ENCODE measurements at regions not wholly inside any gene's neighbourhood (a gene's known extent, or its start where the extent isn't known, plus 50 kb on each side); places are given as distances from the start of the nearest gene placed in this dataset.

DNA sequence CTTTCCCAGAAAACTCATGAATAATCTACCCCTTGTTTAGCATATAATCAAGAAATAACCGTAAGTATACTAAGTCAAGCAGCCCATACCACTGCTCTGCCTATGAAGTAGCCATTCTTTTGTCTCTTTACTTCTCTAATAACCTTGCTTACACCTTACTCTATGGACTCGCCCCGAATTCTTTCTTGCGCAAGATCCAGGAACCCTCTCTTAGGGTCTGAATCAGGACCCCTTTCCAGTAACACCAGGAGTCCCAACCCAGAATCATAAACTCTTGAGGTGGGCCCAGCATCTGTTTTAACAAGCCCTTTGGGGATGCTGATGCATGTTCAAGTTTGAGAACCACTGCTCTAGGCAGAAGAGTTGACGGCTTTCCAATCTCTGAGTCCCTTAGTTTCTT, 119.6 kb downstream of the BEND2 start:
- Histone ChIP-seq H3K79me2 (ENCODE audit: control insufficient read depth, insufficient read depth, low read length) (no peaks in the 10 kb centered on the region), H3K9ac (replicated peaks; ENCODE audit: extremely low read depth, insufficient read depth, low read length) (no peak overlapping the region), H3K36me3 (ENCODE audit: control insufficient read depth in 2 of 2, extremely low read depth in 1 of 2, insufficient read depth in 2 of 2, low read length in 2 of 2) (no peaks in the 10 kb centered on the region), H3K9me3 (replicated peaks; ENCODE audit: control insufficient read depth, insufficient read depth, low read length) (no peaks in the 10 kb centered on the region), H3K4me2 (ENCODE audit: insufficient read depth, low read length) (no peak overlapping the region), H3K4me3 (replicated peaks in 1 of 3; ENCODE audit: insufficient read depth in 1 of 3, low read depth in 1 of 3, low read length in 3 of 3) (no peak overlapping the region), H2AFZ (ENCODE audit: low read depth, low read length) (no peak overlapping the region), H3K4me1 (ENCODE audit: control insufficient read depth, extremely low read depth, insufficient read depth, low read length) (no peaks in the 10 kb centered on the region), H3K27ac (ENCODE audit: insufficient read depth, low read depth, low read length) (no peak overlapping the region), H4K20me1 (replicated peaks; ENCODE audit: control insufficient read depth, extremely low read depth, insufficient read depth, low read length) (no peaks in the 10 kb centered on the region), H3K27me3 (ENCODE audit: control insufficient read depth in 2 of 2, insufficient read depth in 2 of 2, low read length in 2 of 2) (no peaks in the 10 kb centered on the region), H3K9me1 (replicated peaks; ENCODE audit: control insufficient read depth, extremely low read depth, insufficient read depth, low read length) (no peaks in the 10 kb centered on the region)
- dilution Hi-C loops (cut with MboI; ENCODE audit: extremely low pct_ligation_motif_present, low sequenced_read_pairs) (no loop called here), intact Hi-C loops (cut with micrococcal nuclease) (no loop called here)
- DNase-seq (ENCODE audit: low read depth, low spot score) = no peak
- no TSS peak for BruUV-seq (replicated peaks)
- no peak for FAIRE-seq
- ChIA-PET CTCF (no interaction called here), POLR2A (no interaction called here)
- TF ChIP-seq, protein P1, sequence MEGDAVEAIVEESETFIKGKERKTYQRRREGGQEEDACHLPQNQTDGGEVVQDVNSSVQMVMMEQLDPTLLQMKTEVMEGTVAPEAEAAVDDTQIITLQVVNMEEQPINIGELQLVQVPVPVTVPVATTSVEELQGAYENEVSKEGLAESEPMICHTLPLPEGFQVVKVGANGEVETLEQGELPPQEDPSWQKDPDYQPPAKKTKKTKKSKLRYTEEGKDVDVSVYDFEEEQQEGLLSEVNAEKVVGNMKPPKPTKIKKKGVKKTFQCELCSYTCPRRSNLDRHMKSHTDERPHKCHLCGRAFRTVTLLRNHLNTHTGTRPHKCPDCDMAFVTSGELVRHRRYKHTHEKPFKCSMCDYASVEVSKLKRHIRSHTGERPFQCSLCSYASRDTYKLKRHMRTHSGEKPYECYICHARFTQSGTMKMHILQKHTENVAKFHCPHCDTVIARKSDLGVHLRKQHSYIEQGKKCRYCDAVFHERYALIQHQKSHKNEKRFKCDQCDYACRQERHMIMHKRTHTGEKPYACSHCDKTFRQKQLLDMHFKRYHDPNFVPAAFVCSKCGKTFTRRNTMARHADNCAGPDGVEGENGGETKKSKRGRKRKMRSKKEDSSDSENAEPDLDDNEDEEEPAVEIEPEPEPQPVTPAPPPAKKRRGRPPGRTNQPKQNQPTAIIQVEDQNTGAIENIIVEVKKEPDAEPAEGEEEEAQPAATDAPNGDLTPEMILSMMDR (IDR thresholded peaks at IDR 0.05; ENCODE audit: extremely low read depth in 1 of 2, insufficient read depth in 1 of 2, low read depth in 1 of 2, low read length in 2 of 2) = no peak
- TF ChIP-seq POLR2AphosphoS5 (IDR thresholded peaks at IDR 0.05; ENCODE audit: insufficient read depth, low read depth, low read length) (no peak), GATA2 (IDR thresholded peaks at IDR 0.05; ENCODE audit: insufficient read depth, insufficient read length, low read depth, low read length) (no peak)

- no peak for DNase-seq (ENCODE audit: low read depth, low spot score)
- no peak overlapping the region for H3K4me2 ChIP-seq (ENCODE audit: insufficient read depth, low read length)
- H3K4me3 ChIP-seq (replicated peaks in 1 of 3; ENCODE audit: insufficient read depth in 1 of 3, low read depth in 1 of 3, low read length in 3 of 3) = no peak overlapping the region
- H2AFZ ChIP-seq (ENCODE audit: low read depth, low read length) = no peak overlapping the region
- H3K9ac ChIP-seq (replicated peaks; ENCODE audit: extremely low read depth, insufficient read depth, low read length) = no peak overlapping the region
- dilution Hi-C loops (cut with MboI; ENCODE audit: extremely low pct_ligation_motif_present, low sequenced_read_pairs) (no loop called here), intact Hi-C loops (cut with micrococcal nuclease) (no loop called here)
- no peak for TF ChIP-seq FOS (IDR thresholded peaks at IDR 0.05; ENCODE audit: borderline replicate concordance, insufficient read depth, low read length)
- TF ChIP-seq MYC (IDR thresholded peaks at IDR 0.05; ENCODE audit: low read depth, low read length) = no peak
- no peak for TF ChIP-seq POLR2A (IDR thresholded peaks at IDR 0.05; ENCODE audit: low read depth, low read length)
- no peaks in the 10 kb centered on the region for H3K36me3 ChIP-seq (ENCODE audit: control insufficient read depth in 2 of 2, extremely low read depth in 1 of 2, insufficient read depth in 2 of 2, low read length in 2 of 2)
- no peaks in the 10 kb centered on the region for H3K79me2 ChIP-seq (ENCODE audit: control insufficient read depth, insufficient read depth, low read length)
- no TSS peak for BruUV-seq (replicated peaks)
- ChIA-PET CTCF (no interaction called here), POLR2A (no interaction called here)
- H3K9me3 ChIP-seq (replicated peaks; ENCODE audit: control insufficient read depth, insufficient read depth, low read length) = no peaks in the 10 kb centered on the region
- H4K20me1 ChIP-seq (replicated peaks; ENCODE audit: control insufficient read depth, extremely low read depth, insufficient read depth, low read length) = no peaks in the 10 kb centered on the region
- no peaks in the 10 kb centered on the region for H3K9me1 ChIP-seq (replicated peaks; ENCODE audit: control insufficient read depth, extremely low read depth, insufficient read depth, low read length)
- no peaks in the 10 kb centered on the region for H3K4me1 ChIP-seq (ENCODE audit: control insufficient read depth, extremely low read depth, insufficient read depth, low read length)
- FAIRE-seq = no peak
- H3K27ac ChIP-seq (ENCODE audit: insufficient read depth, low read depth, low read length) = no peak overlapping the region
- no peaks in the 10 kb centered on the region for H3K27me3 ChIP-seq (ENCODE audit: control insufficient read depth in 2 of 2, insufficient read depth in 2 of 2, low read length in 2 of 2)
Measured at GRCh38 chrX:18099745-18100144, 120.9 kb downstream of the BEND2 start.

Measured in endothelial cell of umbilical vein (primary cell).